Neural cell (in vitro differentiated cells): ENCODE measurements at regions not wholly inside any gene's neighbourhood (a gene's known extent, or its start where the extent isn't known, plus 50 kb on each side); places are given as distances from the start of the nearest gene placed in this dataset.

Source experiments
- CTCF ChIP-seq: fragments of 450-650 bp; IDR thresholded peaks from 2 replicates; pipeline ENCODE4 v1.5.1; 2014; ENCODE audit warnings: antibody characterized with exemption, mild to moderate bottlenecking, moderate library complexity; ENCODE audit not compliant: poor library complexity, severe bottlenecking
- EP300 ChIP-seq: fragments of 450-650 bp; conservative IDR thresholded peaks from 2 replicates; pipeline ENCODE4 v1.6.1; 2014; ENCODE audit warnings: antibody characterized with exemption, mild to moderate bottlenecking, moderate library complexity; ENCODE audit not compliant: poor library complexity, severe bottlenecking
- EZH2 ChIP-seq: fragments of 200-600, 300-800 bp; shearing (Covaris generic), sonication (generic); IDR thresholded peaks from 2 replicates; pipeline ENCODE4 v1.6.1; 2014; ENCODE audit warnings: antibody characterized with exemption, low read length, borderline replicate concordance, mild to moderate bottlenecking; ENCODE audit not compliant: insufficient read depth, poor library complexity, severe bottlenecking
- POLR2AphosphoS5 ChIP-seq: IDR thresholded peaks from 2 replicates; pipeline ENCODE4 v1.6.1; 2012
- REST ChIP-seq: IDR thresholded peaks from 2 replicates; pipeline ENCODE4 v1.6.1; 2012; ENCODE audit warnings: borderline replicate concordance
- SMC3 ChIP-seq: fragments of 450-650 bp; conservative IDR thresholded peaks from 2 replicates; pipeline ENCODE4 v1.6.1; 2014; ENCODE audit warnings: antibody characterized with exemption, mild to moderate bottlenecking, moderate library complexity; ENCODE audit not compliant: poor library complexity

- TF ChIP-seq EZH2, result no peak
- no peak for TF ChIP-seq CTCF
- TF ChIP-seq REST, result no peak
- no peak for TF ChIP-seq POLR2AphosphoS5
- TF ChIP-seq SMC3, result no peak
- TF ChIP-seq EP300, result no peak
Observed at GRCh38 chr14:61610900-61611299, 84.4 kb upstream of the HIF1A start.
